ENCODE measurements at regions not wholly inside any gene's neighbourhood (a gene's known extent, or its start where the extent isn't known, plus 50 kb on each side); places are given as distances from the start of the nearest gene placed in this dataset.

DNA sequence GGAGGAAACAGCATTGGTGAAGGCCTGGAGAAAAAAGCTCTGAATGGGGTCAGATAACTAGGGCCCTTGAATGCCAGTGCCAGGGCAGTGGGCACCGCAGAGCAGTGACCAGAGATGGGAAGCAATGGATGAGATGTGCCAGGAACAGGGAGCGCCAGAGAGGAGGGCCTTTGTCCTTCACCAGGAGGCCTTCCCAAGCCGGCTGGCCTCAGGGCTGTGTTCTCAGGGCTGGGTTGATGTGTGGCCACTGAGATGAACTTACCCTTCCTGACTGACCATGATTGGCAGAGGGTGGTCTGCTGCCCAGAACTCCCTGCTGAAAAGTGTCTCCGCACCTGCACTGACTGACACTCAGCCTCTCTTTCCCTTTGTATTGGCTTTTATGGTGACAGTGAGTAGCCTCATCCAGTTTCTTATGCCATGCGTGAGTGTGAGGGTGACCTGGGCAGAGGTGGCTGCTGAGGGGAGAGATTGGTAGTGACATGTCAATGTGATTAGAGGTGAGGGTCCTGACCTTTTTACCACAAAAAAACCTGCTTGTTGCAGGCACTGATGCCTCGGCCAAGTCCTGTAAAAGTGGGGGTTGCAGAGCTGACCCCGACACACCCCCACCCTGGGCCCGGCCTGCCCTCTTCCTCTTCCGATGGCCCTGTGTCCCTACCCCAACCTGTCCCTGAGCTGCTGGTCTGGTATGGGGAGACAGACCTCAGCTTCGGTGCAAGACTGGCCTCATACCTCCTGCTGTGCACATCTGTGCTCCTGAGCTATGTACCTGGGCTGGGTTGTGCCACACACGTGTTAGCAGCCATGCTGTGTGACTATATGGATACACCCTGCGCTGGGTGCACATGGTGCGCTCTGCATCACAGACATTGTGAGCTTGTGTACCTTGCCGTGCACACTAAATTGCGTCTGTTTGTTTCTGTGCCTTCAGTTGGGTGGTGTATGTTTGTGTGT, 57.1 kb upstream of the PSD2 start:
- TF ChIP-seq, protein P1, sequence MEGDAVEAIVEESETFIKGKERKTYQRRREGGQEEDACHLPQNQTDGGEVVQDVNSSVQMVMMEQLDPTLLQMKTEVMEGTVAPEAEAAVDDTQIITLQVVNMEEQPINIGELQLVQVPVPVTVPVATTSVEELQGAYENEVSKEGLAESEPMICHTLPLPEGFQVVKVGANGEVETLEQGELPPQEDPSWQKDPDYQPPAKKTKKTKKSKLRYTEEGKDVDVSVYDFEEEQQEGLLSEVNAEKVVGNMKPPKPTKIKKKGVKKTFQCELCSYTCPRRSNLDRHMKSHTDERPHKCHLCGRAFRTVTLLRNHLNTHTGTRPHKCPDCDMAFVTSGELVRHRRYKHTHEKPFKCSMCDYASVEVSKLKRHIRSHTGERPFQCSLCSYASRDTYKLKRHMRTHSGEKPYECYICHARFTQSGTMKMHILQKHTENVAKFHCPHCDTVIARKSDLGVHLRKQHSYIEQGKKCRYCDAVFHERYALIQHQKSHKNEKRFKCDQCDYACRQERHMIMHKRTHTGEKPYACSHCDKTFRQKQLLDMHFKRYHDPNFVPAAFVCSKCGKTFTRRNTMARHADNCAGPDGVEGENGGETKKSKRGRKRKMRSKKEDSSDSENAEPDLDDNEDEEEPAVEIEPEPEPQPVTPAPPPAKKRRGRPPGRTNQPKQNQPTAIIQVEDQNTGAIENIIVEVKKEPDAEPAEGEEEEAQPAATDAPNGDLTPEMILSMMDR (IDR thresholded peaks at IDR 0.05) = no peak
- no peak for TF ChIP-seq POLR2AphosphoS5 (IDR thresholded peaks at IDR 0.05; ENCODE audit: insufficient read depth in 1 of 2, low read depth in 1 of 2)
- no peak for TF ChIP-seq POLR2A (IDR thresholded peaks at IDR 0.05)

All from vagina (tissue), 2 donors.